DND-41 (cell line): ENCODE measurements at regions not wholly inside any gene's neighbourhood (a gene's known extent, or its start where the extent isn't known, plus 50 kb on each side); places are given as distances from the start of the nearest gene placed in this dataset.

Experiments
- ATAC-seq: fragments of 200-7000 bp; cut with Tn5 transposase; 3 replicates; pipeline ENCODE4 v1.9.1; 2021; ENCODE audit warnings: low read depth; ENCODE audit not compliant: insufficient read depth
- DNase-seq: peaks from one replicate; pipeline ENCODE4 v3.0.0-alpha.2; 2020
- H2AFZ ChIP-seq: 2 replicates; pipeline ENCODE4 v1.6.0; 2012; ENCODE audit warnings: low read depth, low read length
- H3K27ac ChIP-seq: 2 replicates; pipeline ENCODE4 v1.5.1; 2012; ENCODE audit warnings: low read length, inconsistent platforms
- H3K27me3 ChIP-seq: fragments of 200-600 bp; sonication (generic); 2 replicates; pipeline ENCODE4 v1.6.0; 2012; ENCODE audit warnings: low read length, mild to moderate bottlenecking, inconsistent platforms; ENCODE audit not compliant: insufficient read depth, poor library complexity
- H3K36me3 ChIP-seq: 2 replicates; pipeline ENCODE4 v1.5.1; 2012; ENCODE audit warnings: low read length, inconsistent platforms; ENCODE audit not compliant: insufficient read depth
- H3K4me1 ChIP-seq: 2 replicates; pipeline ENCODE4 v1.5.1; 2012; ENCODE audit warnings: mild to moderate bottlenecking, low read length; ENCODE audit not compliant: insufficient read depth
- H3K4me2 ChIP-seq: 2 replicates; pipeline ENCODE4 v1.6.0; 2012; ENCODE audit warnings: mild to moderate bottlenecking, moderate library complexity, low read length, inconsistent platforms; ENCODE audit not compliant: insufficient read depth
- H3K4me3 ChIP-seq, 2 experiments: fragments of 200-600 bp in 1 of 2; shearing (Covaris generic) in 1 of 2; 2 replicates each; pipeline ENCODE4 v1.5.1; 2012 to 2016; ENCODE audit warnings: inconsistent platforms in 2 of 2, low read length in 2 of 2, mild to moderate bottlenecking in 2 of 2, low read depth in 1 of 2, moderate library complexity in 1 of 2
- H3K79me2 ChIP-seq: 2 replicates; pipeline ENCODE4 v1.6.0; 2012; ENCODE audit warnings: low read length, inconsistent platforms; ENCODE audit not compliant: insufficient read depth
- H3K9ac ChIP-seq: 2 replicates; pipeline ENCODE4 v1.6.0; 2012; ENCODE audit warnings: low read depth, mild to moderate bottlenecking, inconsistent platforms, low read length, moderate library complexity
- H3K9me3 ChIP-seq: 2 replicates; pipeline ENCODE4 v1.5.1; 2012; ENCODE audit warnings: low read length, moderate library complexity, mild to moderate bottlenecking, inconsistent platforms; ENCODE audit not compliant: insufficient read depth, severe bottlenecking
- H4K20me1 ChIP-seq: 2 replicates; pipeline ENCODE4 v1.6.0; 2012; ENCODE audit warnings: low read length; ENCODE audit not compliant: insufficient read depth
- CTCF ChIP-seq: IDR thresholded peaks from 2 replicates; pipeline ENCODE4 v1.5.1; 2012; ENCODE audit warnings: borderline replicate concordance, low read length, moderate library complexity, mild to moderate bottlenecking; ENCODE audit not compliant: poor library complexity, severe bottlenecking; ENCODE audit errors: extremely low read depth
- EZH2 ChIP-seq: IDR thresholded peaks from 3 replicates; pipeline ENCODE4 v1.6.1; 2012; ENCODE audit warnings: borderline replicate concordance, low read depth, mild to moderate bottlenecking, moderate library complexity, low read length, inconsistent platforms; ENCODE audit not compliant: severe bottlenecking

GRCh38 chr11:37002831-37003230, 404.8 kb upstream of the RAG2 start:
- ATAC-seq: no peak

GRCh38 chr11:36997656-36998055, 399.6 kb upstream of the RAG2 start:
- Histone ChIP-seq H3K9ac (no peak overlapping the region), H3K9me3 (no peaks in the 10 kb centered on the region), H3K27ac (no peak overlapping the region), H3K79me2 (no peaks in the 10 kb centered on the region), H2AFZ (no peak overlapping the region), H3K36me3 (no peaks in the 10 kb centered on the region), H3K4me1 (no peaks in the 10 kb centered on the region), H4K20me1 (no peaks in the 10 kb centered on the region), H3K4me2 (no peak overlapping the region), H3K4me3 (no peak overlapping the region), H3K27me3 (peaks cover 3% of the 10 kb centered on the region)
- DNase-seq (no peak), ATAC-seq (no peak)
- no peak for TF ChIP-seq CTCF
- no peak for TF ChIP-seq EZH2

More at GRCh38 chr11:37002831-37003230, 404.8 kb upstream of the RAG2 start:
- Histone ChIP-seq H3K27me3 (no peaks in the 10 kb centered on the region), H3K9me3 (no peaks in the 10 kb centered on the region), H3K79me2 (no peaks in the 10 kb centered on the region), H3K9ac (no peak overlapping the region), H3K4me1 (no peaks in the 10 kb centered on the region), H3K4me2 (no peak overlapping the region), H2AFZ (no peak overlapping the region), H3K36me3 (no peaks in the 10 kb centered on the region), H4K20me1 (no peaks in the 10 kb centered on the region), H3K4me3 (no peak overlapping the region), H3K27ac (no peak overlapping the region)
- no peak for DNase-seq
- TF ChIP-seq CTCF (no peak), EZH2 (no peak)

GRCh38 chr11:36996795-36997194, 398.8 kb upstream of the RAG2 start:
- H3K79me2 ChIP-seq: no peaks in the 10 kb centered on the region
- no peak overlapping the region for H3K4me3 ChIP-seq
- no peak overlapping the region for H2AFZ ChIP-seq
- H3K9me3 ChIP-seq: no peaks in the 10 kb centered on the region
- H3K4me2 ChIP-seq: no peak overlapping the region
- H3K36me3 ChIP-seq: no peaks in the 10 kb centered on the region
- TF ChIP-seq EZH2 (no peak), CTCF (no peak)
- no peak for DNase-seq
- no peak overlapping the region for H3K9ac ChIP-seq
- H3K4me1 ChIP-seq: no peaks in the 10 kb centered on the region
- ATAC-seq: no peak
- H4K20me1 ChIP-seq: no peaks in the 10 kb centered on the region
- no peak overlapping the region for H3K27ac ChIP-seq
- H3K27me3 ChIP-seq: peaks cover 3% of the 10 kb centered on the region

- TF ChIP-seq CTCF (no peak), EZH2 (no peak)
- Histone ChIP-seq H3K4me3 (no peak overlapping the region), H3K27me3 (peaks cover 3% of the 10 kb centered on the region), H3K9ac (no peak overlapping the region), H3K4me2 (no peak overlapping the region), H4K20me1 (no peaks in the 10 kb centered on the region), H3K36me3 (no peaks in the 10 kb centered on the region), H3K9me3 (no peaks in the 10 kb centered on the region), H3K79me2 (no peaks in the 10 kb centered on the region), H3K4me1 (no peaks in the 10 kb centered on the region), H3K27ac (no peak overlapping the region), H2AFZ (no peak overlapping the region)
- ATAC-seq (no peak), DNase-seq (no peak)
Measured at GRCh38 chr11:36994208-36994607, 396.2 kb upstream of the RAG2 start.
